Panc1 (cell line): ENCODE measurements at regions not wholly inside any gene's neighbourhood (a gene's known extent, or its start where the extent isn't known, plus 50 kb on each side); places are given as distances from the start of the nearest gene placed in this dataset.

ENCODE experiments used
- TCF7L2 ChIP-seq: IDR thresholded peaks from 2 replicates; pipeline ENCODE4 v1.6.1; 2011; ENCODE audit warnings: mild to moderate bottlenecking, low read depth, low read length, inconsistent platforms
- TF ChIP-seq, protein P1 (sequence below): fragments of 450-650 bp; IDR thresholded peaks from 2 replicates; pipeline ENCODE4 v1.5.1; 2017; ENCODE audit warnings: mild to moderate bottlenecking

DNA sequence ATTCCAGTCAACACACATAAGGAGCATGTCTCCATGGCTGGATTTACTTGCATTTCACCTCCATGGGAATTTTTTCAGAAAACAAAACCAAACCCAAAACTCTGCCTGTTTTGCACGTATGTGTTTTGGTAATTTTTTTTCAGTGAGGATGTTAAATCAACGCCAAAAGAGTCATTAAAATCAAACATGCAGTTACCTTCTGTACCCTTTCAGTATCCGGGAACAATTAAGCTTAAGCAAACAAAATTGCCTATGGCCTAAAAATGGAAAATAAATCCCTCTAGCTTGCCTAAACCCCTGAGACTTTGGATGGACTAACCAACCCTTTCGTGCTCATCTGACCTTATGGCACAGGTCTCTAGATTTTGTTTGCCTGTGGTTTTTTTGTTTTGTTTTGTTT is 209.2 kb upstream of the KLF4 start:
- TF ChIP-seq, protein P1, sequence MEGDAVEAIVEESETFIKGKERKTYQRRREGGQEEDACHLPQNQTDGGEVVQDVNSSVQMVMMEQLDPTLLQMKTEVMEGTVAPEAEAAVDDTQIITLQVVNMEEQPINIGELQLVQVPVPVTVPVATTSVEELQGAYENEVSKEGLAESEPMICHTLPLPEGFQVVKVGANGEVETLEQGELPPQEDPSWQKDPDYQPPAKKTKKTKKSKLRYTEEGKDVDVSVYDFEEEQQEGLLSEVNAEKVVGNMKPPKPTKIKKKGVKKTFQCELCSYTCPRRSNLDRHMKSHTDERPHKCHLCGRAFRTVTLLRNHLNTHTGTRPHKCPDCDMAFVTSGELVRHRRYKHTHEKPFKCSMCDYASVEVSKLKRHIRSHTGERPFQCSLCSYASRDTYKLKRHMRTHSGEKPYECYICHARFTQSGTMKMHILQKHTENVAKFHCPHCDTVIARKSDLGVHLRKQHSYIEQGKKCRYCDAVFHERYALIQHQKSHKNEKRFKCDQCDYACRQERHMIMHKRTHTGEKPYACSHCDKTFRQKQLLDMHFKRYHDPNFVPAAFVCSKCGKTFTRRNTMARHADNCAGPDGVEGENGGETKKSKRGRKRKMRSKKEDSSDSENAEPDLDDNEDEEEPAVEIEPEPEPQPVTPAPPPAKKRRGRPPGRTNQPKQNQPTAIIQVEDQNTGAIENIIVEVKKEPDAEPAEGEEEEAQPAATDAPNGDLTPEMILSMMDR = no peak
- TF ChIP-seq TCF7L2 = no peak
